Skeletal muscle satellite cell (primary cell): ENCODE measurements at regions not wholly inside any gene's neighbourhood (a gene's known extent, or its start where the extent isn't known, plus 50 kb on each side); places are given as distances from the start of the nearest gene placed in this dataset.
"Not testable (repeated sequence)": the region's sequence is repeated elsewhere in the genome, so short reads cannot be mapped to it uniquely, and the experiment has no call there.

ENCODE experiments used
- H3K27me3 ChIP-seq: 2 replicates; pipeline ENCODE4 v1.7.0; 2013; ENCODE audit warnings: low read length; ENCODE audit not compliant: control insufficient read depth, insufficient read depth
- H3K36me3 ChIP-seq: 2 replicates; pipeline ENCODE4 v1.7.0; 2013; ENCODE audit warnings: mild to moderate bottlenecking, control low read depth, low read length; ENCODE audit not compliant: insufficient read depth
- H3K4me1 ChIP-seq: 2 replicates; pipeline ENCODE4 v1.7.0; 2013; ENCODE audit warnings: low read length; ENCODE audit not compliant: control insufficient read depth, insufficient read depth
- H3K4me2 ChIP-seq: 2 replicates; pipeline ENCODE4 v1.7.0; 2013; ENCODE audit warnings: mild to moderate bottlenecking, low read length
- H3K4me3 ChIP-seq: 2 replicates; pipeline ENCODE4 v1.7.0; 2013; ENCODE audit warnings: low read length
- H3K9ac ChIP-seq: 2 replicates; pipeline ENCODE4 v1.7.0; 2013; ENCODE audit warnings: mild to moderate bottlenecking, low read depth, low read length, moderate library complexity
- H3K9me3 ChIP-seq: replicated peaks from 2 replicates; pipeline ENCODE4 v1.7.0; 2013; ENCODE audit warnings: mild to moderate bottlenecking, control low read depth, low read length

GRCh38 chr12:27133022-27133590 is 50.7 kb upstream of the C12orf71 start:
- Histone ChIP-seq H3K9ac (no peak overlapping the region), H3K27me3 (no peaks in the 10 kb centered on the region), H3K4me3 (no peak overlapping the region), H3K4me2 (no peak overlapping the region), H3K9me3 (no peaks in the 10 kb centered on the region), H3K36me3 (no peaks in the 10 kb centered on the region), H3K4me1 (no peaks in the 10 kb centered on the region)

DNA sequence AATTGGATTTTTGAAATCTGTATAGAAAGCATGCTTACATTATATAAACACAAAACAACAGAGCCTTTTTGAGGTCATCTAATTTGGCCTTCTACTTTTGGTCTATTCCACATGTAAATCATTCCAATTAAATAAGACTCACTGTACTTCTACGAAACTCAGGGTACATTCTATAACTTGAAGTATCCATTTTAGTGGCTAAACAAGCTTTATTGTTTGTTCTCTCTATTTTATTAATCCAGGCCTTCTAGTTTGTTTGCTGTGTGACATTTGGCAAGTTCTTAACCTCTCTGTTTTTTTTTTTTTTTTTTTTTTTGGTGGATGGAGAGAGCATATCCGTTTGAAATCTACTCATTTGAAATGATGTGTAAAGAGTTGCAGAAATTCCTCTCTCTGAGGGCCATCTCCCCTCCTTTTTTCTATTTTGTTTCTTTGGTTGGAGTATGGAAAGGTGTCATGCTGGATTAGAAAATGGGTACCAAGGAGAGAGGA is 58.1 kb upstream of the C12orf71 start:
- no peaks in the 10 kb centered on the region for H3K27me3 ChIP-seq
- no peaks in the 10 kb centered on the region for H3K9me3 ChIP-seq
- no peaks in the 10 kb centered on the region for H3K36me3 ChIP-seq
- no peak overlapping the region for H3K4me3 ChIP-seq
- H3K4me1 ChIP-seq, result no peaks in the 10 kb centered on the region
- no peak overlapping the region for H3K4me2 ChIP-seq
- no peak overlapping the region for H3K9ac ChIP-seq

- no peaks in the 10 kb centered on the region for H3K9me3 ChIP-seq
- no peaks in the 10 kb centered on the region for H3K4me1 ChIP-seq
- H3K27me3 ChIP-seq, result no peaks in the 10 kb centered on the region
- no peaks in the 10 kb centered on the region for H3K36me3 ChIP-seq
- no peak overlapping the region for H3K4me3 ChIP-seq
- no peak overlapping the region for H3K4me2 ChIP-seq
- H3K9ac ChIP-seq, result no peak overlapping the region
Measured at GRCh38 chr12:27142101-27142721, 59.8 kb upstream of the C12orf71 start.

- H3K9me3 ChIP-seq, result no peaks in the 10 kb centered on the region
- H3K36me3 ChIP-seq, result no peaks in the 10 kb centered on the region
- H3K4me2 ChIP-seq, result peak overlapping the region; percentile 8
- no peak overlapping the region for H3K9ac ChIP-seq
- H3K4me3 ChIP-seq, result no peak overlapping the region
- H3K27me3 ChIP-seq, result no peaks in the 10 kb centered on the region
- H3K4me1 ChIP-seq, result no peaks in the 10 kb centered on the region
Measured at GRCh38 chr12:27143256-27144069, 61.1 kb upstream of the C12orf71 start.

DNA sequence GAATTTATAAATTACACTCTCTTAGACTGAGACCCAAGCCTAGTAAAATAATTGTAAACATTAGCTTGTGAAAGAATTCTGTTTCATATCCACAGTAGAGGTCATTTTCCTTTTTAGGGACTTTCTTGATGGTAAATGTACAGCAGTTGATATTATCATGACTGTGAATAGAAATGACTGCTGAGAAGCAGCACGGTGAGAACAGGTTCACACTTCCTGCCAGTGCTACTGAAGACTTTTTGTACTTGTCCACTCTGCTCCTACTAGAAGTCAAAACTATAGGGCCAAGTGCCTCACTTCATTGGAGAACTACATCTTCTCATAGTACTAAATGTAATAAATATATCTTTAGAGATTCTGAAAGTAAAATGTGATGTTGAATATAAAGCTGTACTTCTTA is 63.3 kb upstream of the C12orf71 start:
- H3K4me1 ChIP-seq, H3K4me2 ChIP-seq, H3K36me3 ChIP-seq, H3K9ac ChIP-seq, H3K4me3 ChIP-seq, H3K9me3 ChIP-seq, H3K27me3 ChIP-seq: not testable (repeated sequence)

- Histone ChIP-seq H3K4me3 (no peak overlapping the region), H3K4me1 (no peaks in the 10 kb centered on the region)
Measured at GRCh38 chr12:27148373-27148772, 66.0 kb upstream of the C12orf71 start.

DNA sequence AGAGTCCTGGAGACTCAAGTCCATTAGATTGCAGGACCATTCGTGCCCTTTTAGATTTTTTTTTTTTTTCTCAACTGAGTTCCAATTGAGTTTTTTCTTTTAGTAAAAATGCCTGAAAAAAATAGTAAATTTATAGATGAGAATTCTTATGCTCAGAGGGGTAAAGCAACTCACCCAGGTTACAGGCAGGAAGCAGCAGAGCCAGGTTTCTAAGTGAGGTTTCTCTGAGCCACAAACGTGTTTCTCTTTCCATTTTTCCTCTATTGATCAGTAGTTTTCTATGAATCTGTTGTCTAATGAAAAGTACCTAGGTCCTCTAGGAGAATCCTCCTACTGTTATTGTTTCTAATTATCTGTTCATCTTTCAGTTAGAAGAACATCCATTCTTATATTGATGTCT is 66.4 kb upstream of the C12orf71 start:
- no peaks in the 10 kb centered on the region for H3K9me3 ChIP-seq

More at GRCh38 chr12:27148373-27148772, 66.0 kb upstream of the C12orf71 start:
- H3K36me3 ChIP-seq, result no peaks in the 10 kb centered on the region
- no peaks in the 10 kb centered on the region for H3K9me3 ChIP-seq
- no peak overlapping the region for H3K4me2 ChIP-seq
- no peaks in the 10 kb centered on the region for H3K27me3 ChIP-seq
- H3K9ac ChIP-seq, result no peak overlapping the region

DNA sequence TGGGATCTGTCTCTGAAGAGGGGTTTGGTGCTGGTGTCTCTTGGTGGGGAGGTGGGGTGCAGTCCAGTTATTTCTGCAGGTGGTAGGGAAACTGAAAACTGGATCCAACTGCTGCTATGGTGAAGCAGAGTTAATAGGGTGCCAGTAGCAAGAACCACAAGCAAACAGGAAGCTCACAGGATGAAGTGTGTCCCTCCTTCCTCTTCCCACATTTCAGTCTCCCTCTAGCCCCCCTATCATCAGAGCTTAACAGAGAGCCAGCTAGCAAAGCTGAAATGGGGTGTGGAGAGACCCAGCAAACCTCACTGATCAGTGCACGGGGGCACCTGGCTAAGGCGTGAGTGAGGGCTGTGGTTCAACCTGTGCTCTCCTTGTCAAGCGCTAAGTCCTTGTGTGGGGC is 69.1 kb upstream of the C12orf71 start:
- Histone ChIP-seq H3K9me3 (no peaks in the 10 kb centered on the region), H3K9ac (no peak overlapping the region), H3K36me3 (no peaks in the 10 kb centered on the region), H3K4me3 (no peak overlapping the region), H3K4me2 (no peak overlapping the region), H3K4me1 (no peaks in the 10 kb centered on the region), H3K27me3 (no peaks in the 10 kb centered on the region)

More for the DNA sequence above, 66.4 kb upstream of the C12orf71 start:
- Histone ChIP-seq H3K36me3 (no peaks in the 10 kb centered on the region), H3K4me1 (no peaks in the 10 kb centered on the region), H3K27me3 (no peaks in the 10 kb centered on the region), H3K4me2 (no peak overlapping the region), H3K4me3 (no peak overlapping the region), H3K9ac (no peak overlapping the region)

GRCh38 chr12:27158297-27158696 is 75.9 kb upstream of the C12orf71 start:
- no peak overlapping the region for H3K4me2 ChIP-seq
- H3K4me3 ChIP-seq, result no peak overlapping the region
- H3K27me3 ChIP-seq, result no peaks in the 10 kb centered on the region
- H3K36me3 ChIP-seq, result no peaks in the 10 kb centered on the region
- peaks cover 25% of the 10 kb centered on the region for H3K4me1 ChIP-seq
- H3K9ac ChIP-seq, result no peak overlapping the region
- H3K9me3 ChIP-seq, result no peaks in the 10 kb centered on the region

DNA sequence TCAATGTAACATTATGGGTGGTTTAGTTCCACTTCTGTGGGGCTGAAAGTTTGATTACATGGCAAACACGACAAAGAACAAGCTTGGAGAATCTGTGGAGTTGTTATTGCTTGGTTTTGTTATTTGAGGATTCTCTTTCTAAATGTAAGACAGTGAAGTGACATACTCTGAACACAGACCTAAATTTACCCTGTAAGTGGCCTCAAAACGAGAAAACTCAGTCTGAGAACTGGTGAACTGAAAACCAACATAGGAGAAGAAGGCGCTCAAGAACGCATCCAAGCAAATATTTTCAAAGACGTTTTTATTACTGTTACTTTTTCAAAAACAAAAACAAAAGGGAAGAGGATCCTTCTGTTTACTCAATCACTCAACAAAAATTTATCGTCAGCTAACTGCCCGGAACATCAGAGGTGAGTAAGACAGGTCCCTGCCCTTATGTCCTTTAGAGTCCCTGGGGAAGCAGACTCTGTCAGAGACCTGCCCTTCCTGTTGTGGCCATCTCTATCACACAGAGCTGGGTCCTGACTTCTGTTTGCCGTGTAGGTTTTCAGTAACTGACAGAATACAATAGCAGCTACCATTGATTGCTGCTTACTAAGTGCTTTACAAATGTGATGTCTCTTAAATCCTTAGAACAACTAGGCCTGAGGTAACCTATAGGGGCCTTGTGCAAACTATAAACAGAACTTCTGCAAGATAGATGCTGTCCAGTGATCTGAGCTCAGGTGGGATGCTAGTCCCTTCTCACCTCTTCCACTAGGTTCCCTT is 79.3 kb upstream of the C12orf71 start:
- Histone ChIP-seq H3K27me3 (no peaks in the 10 kb centered on the region), H3K36me3 (no peaks in the 10 kb centered on the region), H3K4me3 (no peak overlapping the region), H3K4me1 (peaks cover 33% of the 10 kb centered on the region), H3K4me2 (peak overlapping the region; percentile 14), H3K9ac (no peak overlapping the region), H3K9me3 (no peaks in the 10 kb centered on the region)

DNA sequence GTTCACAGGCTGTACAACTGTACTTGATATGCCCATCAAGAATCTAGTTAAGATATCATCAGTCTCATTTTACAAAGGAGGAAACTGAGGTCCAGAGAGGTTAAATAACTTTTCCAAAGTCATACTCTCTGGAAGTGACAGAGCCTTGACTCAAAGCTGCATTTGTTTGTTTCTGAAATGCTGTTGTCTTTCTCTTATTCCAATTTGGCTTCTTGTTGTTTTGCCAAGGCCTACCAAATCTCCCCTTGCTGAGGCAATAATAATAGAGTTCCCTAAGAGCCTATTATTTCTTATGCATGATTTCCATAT is 79.8 kb upstream of the C12orf71 start:
- Histone ChIP-seq H3K4me3 (no peak overlapping the region), H3K9ac (no peak overlapping the region), H3K36me3 (no peaks in the 10 kb centered on the region), H3K4me2 (peak overlapping the region; percentile 14), H3K9me3 (no peaks in the 10 kb centered on the region), H3K4me1 (peaks cover 33% of the 10 kb centered on the region), H3K27me3 (no peaks in the 10 kb centered on the region)
